ENCODE measurements at regions not wholly inside any gene's neighbourhood (a gene's known extent, or its start where the extent isn't known, plus 50 kb on each side); places are given as distances from the start of the nearest gene placed in this dataset.

- DNase-seq, result no peak
- H3K27me3 ChIP-seq, result no peaks in the 10 kb centered on the region
- intact Hi-C loops (cut with DNase I; ENCODE audit: low total_unique reads), result no loop called here
- TF ChIP-seq POLR2A (IDR thresholded peaks at IDR 0.05) (no peak), CTCF (IDR thresholded peaks at IDR 0.05) (no peak)
- H3K36me3 ChIP-seq (ENCODE audit: low read depth, missing control alignments), result no peaks in the 10 kb centered on the region
- peaks cover 12% of the 10 kb centered on the region for H3K4me1 ChIP-seq
- H3K27ac ChIP-seq, result no peak overlapping the region
- H3K9me3 ChIP-seq, result no peaks in the 10 kb centered on the region
- 85 to 86% methylated on average over 4 of the region's 4 CpGs for WGBS, 2 donors
- H3K4me3 ChIP-seq, result no peak overlapping the region
These were observed 64.5 kb upstream of the PIP5K1B start for GRCh38 chr9:68640421-68641089.

GRCh38 chr9:68643901-68644809 lies 60.9 kb upstream of the PIP5K1B start:
- DNase-seq, result no peak
- TF ChIP-seq CTCF (IDR thresholded peaks at IDR 0.05) (no peak), POLR2A (IDR thresholded peaks at IDR 0.05) (no peak)
- intact Hi-C loops (cut with DNase I; ENCODE audit: low total_unique reads), result no loop called here

GRCh38 chr9:68644831-68645230 lies 60.2 kb upstream of the PIP5K1B start:
- Histone ChIP-seq H3K27me3 (no peaks in the 10 kb centered on the region), H3K4me3 (no peak overlapping the region), H3K4me1 (peaks cover 5% of the 10 kb centered on the region), H3K9me3 (no peaks in the 10 kb centered on the region), H3K27ac (no peak overlapping the region), H3K36me3 (ENCODE audit: low read depth, missing control alignments) (no peaks in the 10 kb centered on the region)
- DNase-seq, result no peak
- intact Hi-C loops (cut with DNase I; ENCODE audit: low total_unique reads), result no loop called here
- TF ChIP-seq CTCF (IDR thresholded peaks at IDR 0.05) (no peak), POLR2A (IDR thresholded peaks at IDR 0.05) (no peak)
- 84 to 88% methylated on average over 3 of the region's 3 CpGs for WGBS, 2 donors

More at GRCh38 chr9:68643901-68644809, 60.9 kb upstream of the PIP5K1B start:
- H3K36me3 ChIP-seq (ENCODE audit: low read depth, missing control alignments), result no peaks in the 10 kb centered on the region
- 52 to 55% methylated on average over 11 of the region's 11 CpGs for WGBS, 2 donors
- H3K4me3 ChIP-seq, result no peak overlapping the region
- no peaks in the 10 kb centered on the region for H3K27me3 ChIP-seq
- peaks cover 7% of the 10 kb centered on the region for H3K4me1 ChIP-seq
- H3K9me3 ChIP-seq, result no peaks in the 10 kb centered on the region
- H3K27ac ChIP-seq, result no peak overlapping the region

GRCh38 chr9:68648164-68648563 lies 56.9 kb upstream of the PIP5K1B start:
- 93 to 97% methylated on average over 3 of the region's 3 CpGs for WGBS, 2 donors

More at GRCh38 chr9:68648164-68648563, 56.9 kb upstream of the PIP5K1B start:
- Histone ChIP-seq H3K4me1 (no peaks in the 10 kb centered on the region), H3K27ac (no peak overlapping the region), H3K27me3 (no peaks in the 10 kb centered on the region), H3K36me3 (ENCODE audit: low read depth, missing control alignments) (no peaks in the 10 kb centered on the region), H3K4me3 (no peak overlapping the region), H3K9me3 (no peaks in the 10 kb centered on the region)
- TF ChIP-seq POLR2A (IDR thresholded peaks at IDR 0.05) (no peak), CTCF (IDR thresholded peaks at IDR 0.05) (no peak)
- DNase-seq, result no peak
- intact Hi-C loops (cut with DNase I; ENCODE audit: low total_unique reads), result no loop called here

Data from testis (tissue), 2 donors.